Activated naive CD8-positive, alpha-beta T cell (primary cell): ENCODE measurements at regions not wholly inside any gene's neighbourhood (a gene's known extent, or its start where the extent isn't known, plus 50 kb on each side); places are given as distances from the start of the nearest gene placed in this dataset.

Experiments
- H3K27ac Mint-ChIP-seq: one replicate; pipeline ENCODE4 v1.8.0; 2021; ENCODE audit warnings: mixed read lengths
- H3K27me3 Mint-ChIP-seq: one replicate; pipeline ENCODE4 v1.8.0; 2021; ENCODE audit warnings: mixed read lengths
- H3K36me3 Mint-ChIP-seq: one replicate; pipeline ENCODE4 v1.8.0; 2021; ENCODE audit warnings: mixed read lengths
- H3K4me1 Mint-ChIP-seq: one replicate; pipeline ENCODE4 v1.8.0; 2021; ENCODE audit warnings: low read depth, mixed read lengths
- H3K4me3 Mint-ChIP-seq: one replicate; pipeline ENCODE4 v1.8.0; 2021; ENCODE audit warnings: mild to moderate bottlenecking, mixed read lengths
- H3K9me3 Mint-ChIP-seq: one replicate; pipeline ENCODE4 v1.8.0; 2021; ENCODE audit warnings: low read depth, mixed read lengths

DNA sequence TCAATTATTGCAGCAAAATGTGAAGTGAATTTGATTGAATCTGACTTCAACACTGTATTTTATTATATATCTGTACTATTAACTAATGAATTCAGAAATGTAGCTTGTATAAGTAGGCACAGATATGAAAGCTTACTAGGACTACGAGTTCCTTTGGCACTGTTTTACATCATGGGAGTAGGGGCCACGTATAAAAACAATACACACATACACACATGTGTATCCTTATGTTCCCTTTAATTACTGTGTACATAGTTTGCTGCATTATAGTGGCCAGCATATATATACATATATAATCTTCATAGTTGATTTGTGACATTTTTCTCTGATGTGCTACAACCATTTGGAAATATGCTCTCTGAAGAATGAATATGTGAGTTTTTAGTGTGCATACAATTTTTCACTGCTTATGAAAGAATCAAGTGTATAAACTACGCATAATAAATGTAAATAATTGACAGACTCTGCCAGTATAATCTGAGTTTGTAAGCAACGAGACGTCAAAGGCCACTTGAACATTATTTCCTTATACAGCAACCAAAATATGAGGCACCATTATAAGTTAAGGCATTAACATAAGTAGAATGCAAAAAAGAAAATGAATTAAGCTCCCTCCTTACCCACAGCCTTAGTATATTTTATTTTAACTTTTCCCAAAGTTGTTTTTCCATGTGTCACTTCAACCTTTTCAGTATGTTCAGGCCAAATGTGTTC lies 98.1 kb upstream of the GALNT5 start:
- no peak overlapping the region for H3K4me3 Mint-ChIP-seq
- no peaks in the 10 kb centered on the region for H3K36me3 Mint-ChIP-seq
- H3K4me1 Mint-ChIP-seq = no peaks in the 10 kb centered on the region
- no peak overlapping the region for H3K27ac Mint-ChIP-seq
- no peaks in the 10 kb centered on the region for H3K9me3 Mint-ChIP-seq
- H3K27me3 Mint-ChIP-seq = peaks cover 6% of the 10 kb centered on the region

DNA sequence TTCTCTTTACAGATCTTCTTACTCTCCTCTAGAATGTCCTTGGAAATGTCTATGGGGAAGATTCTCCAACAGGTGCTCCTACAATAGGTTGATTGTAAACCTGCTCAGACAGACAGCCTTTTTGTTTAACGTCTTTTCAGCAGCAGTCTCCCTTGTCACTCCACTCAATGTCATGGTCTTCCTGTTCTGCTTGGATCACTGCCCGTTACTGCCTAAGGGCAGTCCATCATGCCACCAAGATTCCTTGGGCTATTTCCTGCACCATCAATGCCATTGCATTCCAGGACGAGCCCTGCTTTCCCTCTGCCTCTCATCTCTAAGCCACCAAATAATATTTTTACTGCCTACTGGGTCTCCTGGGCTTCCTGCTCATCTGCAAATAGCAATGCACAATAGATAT lies 97.4 kb upstream of the GALNT5 start:
- H3K27ac Mint-ChIP-seq = peak overlapping the region; percentile 29
- peaks cover 6% of the 10 kb centered on the region for H3K27me3 Mint-ChIP-seq
- no peaks in the 10 kb centered on the region for H3K9me3 Mint-ChIP-seq
- no peak overlapping the region for H3K4me3 Mint-ChIP-seq
- no peaks in the 10 kb centered on the region for H3K4me1 Mint-ChIP-seq
- H3K36me3 Mint-ChIP-seq = no peaks in the 10 kb centered on the region

DNA sequence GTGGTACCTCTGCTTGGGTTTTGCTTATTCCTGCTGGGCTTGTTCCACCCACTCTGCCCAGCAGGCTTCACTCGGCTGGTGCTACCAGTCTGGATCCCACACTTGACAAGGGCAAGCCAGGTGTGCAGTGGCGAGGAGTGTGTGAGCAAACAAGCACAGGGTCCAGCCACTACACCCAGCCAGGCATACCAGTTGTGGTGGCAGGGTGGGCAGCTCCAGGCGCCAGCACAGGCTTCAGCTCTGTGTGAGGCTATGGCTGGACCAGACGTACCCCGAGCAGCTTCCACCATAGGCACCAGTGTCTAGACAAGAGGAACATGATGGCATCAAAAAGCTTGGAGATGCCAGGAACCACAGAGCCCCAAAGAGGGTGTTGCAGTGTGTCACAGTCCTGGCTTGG lies 93.1 kb upstream of the GALNT5 start:
- no peaks in the 10 kb centered on the region for H3K36me3 Mint-ChIP-seq
- no peaks in the 10 kb centered on the region for H3K4me1 Mint-ChIP-seq
- H3K27ac Mint-ChIP-seq = no peak overlapping the region
- H3K27me3 Mint-ChIP-seq = peaks cover 12% of the 10 kb centered on the region
- H3K4me3 Mint-ChIP-seq = no peak overlapping the region
- H3K9me3 Mint-ChIP-seq = no peaks in the 10 kb centered on the region

DNA sequence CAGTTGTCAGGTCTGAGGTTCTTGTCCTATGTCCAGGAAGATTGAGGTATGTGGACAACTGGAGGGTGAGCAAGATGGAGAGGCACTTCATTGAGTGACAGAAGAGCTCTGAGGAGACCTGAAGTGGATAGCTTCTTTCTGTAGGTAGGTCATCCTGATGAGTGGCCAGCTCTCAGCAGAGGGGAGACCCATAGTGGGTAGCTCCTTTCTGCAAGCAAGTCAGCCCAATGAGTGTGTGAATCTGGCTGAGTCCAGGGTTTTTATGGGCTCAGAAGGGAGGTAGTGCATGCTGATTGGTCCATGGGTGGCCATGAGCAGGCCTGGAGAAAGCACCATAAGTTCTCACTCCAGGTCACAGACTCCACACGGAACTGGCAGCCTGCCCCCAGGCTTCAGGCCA lies 92.6 kb upstream of the GALNT5 start:
- H3K27me3 Mint-ChIP-seq = peaks cover 12% of the 10 kb centered on the region
- no peak overlapping the region for H3K27ac Mint-ChIP-seq
- H3K9me3 Mint-ChIP-seq = no peaks in the 10 kb centered on the region
- H3K4me3 Mint-ChIP-seq = no peak overlapping the region
- H3K36me3 Mint-ChIP-seq = no peaks in the 10 kb centered on the region
- no peaks in the 10 kb centered on the region for H3K4me1 Mint-ChIP-seq

DNA sequence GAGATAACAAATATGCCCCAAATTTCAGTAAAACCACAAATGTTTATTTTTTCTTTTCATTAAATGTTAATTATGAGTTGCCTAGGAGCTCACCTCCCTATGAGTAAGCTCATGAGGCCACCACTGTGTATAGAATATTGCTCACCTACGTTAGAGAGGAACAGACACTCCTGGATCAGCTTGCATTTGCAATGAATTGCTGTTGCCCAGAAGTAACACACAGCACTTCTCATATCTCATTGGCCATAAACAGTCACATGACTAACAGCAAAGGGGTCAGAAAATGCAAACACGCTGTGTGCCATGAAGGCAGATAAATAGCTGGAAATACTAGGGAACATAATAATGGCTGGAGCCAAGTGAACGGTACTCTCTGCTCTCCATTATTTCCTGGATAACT lies 89.0 kb upstream of the GALNT5 start:
- Mint-ChIP-seq H3K27me3 (peaks cover 12% of the 10 kb centered on the region), H3K4me1 (no peaks in the 10 kb centered on the region), H3K27ac (no peak overlapping the region), H3K36me3 (no peaks in the 10 kb centered on the region), H3K4me3 (no peak overlapping the region), H3K9me3 (no peaks in the 10 kb centered on the region)

- H3K4me3 Mint-ChIP-seq = no peak overlapping the region
Measured at GRCh38 chr2:157169889-157170288, 87.6 kb upstream of the GALNT5 start.

GRCh38 chr2:157170299-157170698 lies 87.2 kb upstream of the GALNT5 start:
- H3K9me3 Mint-ChIP-seq = no peaks in the 10 kb centered on the region
- no peak overlapping the region for H3K27ac Mint-ChIP-seq
- peaks cover 14% of the 10 kb centered on the region for H3K27me3 Mint-ChIP-seq
- H3K4me1 Mint-ChIP-seq = no peaks in the 10 kb centered on the region
- no peaks in the 10 kb centered on the region for H3K36me3 Mint-ChIP-seq
- H3K4me3 Mint-ChIP-seq = no peak overlapping the region

More at GRCh38 chr2:157169889-157170288, 87.6 kb upstream of the GALNT5 start:
- Mint-ChIP-seq H3K36me3 (no peaks in the 10 kb centered on the region), H3K27ac (no peak overlapping the region), H3K9me3 (no peaks in the 10 kb centered on the region), H3K4me1 (no peaks in the 10 kb centered on the region), H3K27me3 (peaks cover 14% of the 10 kb centered on the region)

- Mint-ChIP-seq H3K36me3 (no peaks in the 10 kb centered on the region), H3K27ac (no peak overlapping the region), H3K4me1 (no peaks in the 10 kb centered on the region), H3K27me3 (peaks cover 15% of the 10 kb centered on the region), H3K4me3 (no peak overlapping the region), H3K9me3 (no peaks in the 10 kb centered on the region)
Measured at GRCh38 chr2:157172239-157172638, 85.3 kb upstream of the GALNT5 start.

DNA sequence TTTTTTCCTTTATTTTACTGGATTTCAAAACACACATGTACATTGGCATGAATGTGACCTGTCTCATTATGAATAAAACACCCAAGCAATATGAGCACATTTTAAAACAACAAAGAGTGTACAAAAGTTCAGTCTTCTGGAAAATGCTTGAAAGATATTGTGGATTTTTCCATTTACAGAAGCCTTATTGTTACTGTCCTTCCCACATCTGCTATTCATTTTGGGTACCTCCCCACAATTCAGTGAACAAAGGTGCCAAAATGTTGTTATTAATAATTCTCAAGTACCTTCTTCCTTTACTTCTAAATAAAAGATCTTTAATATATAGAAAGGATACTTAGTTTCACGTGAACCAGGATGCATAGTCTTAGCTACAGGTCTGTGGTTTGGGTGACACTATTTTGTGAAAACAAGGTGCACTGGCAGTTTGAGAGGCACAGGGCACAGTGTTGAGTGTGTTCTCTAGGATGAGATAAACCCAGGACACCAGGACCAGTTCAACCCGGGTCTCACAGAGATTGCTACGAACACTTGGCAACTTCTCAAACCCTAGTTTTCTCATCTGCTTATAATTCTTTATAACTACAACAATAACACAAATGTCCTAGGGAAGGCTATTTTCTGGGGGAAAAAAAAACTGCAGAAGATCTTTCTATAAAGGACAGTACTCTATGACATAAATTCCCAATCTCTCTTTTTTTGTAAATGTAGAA lies 84.5 kb upstream of the GALNT5 start:
- no peaks in the 10 kb centered on the region for H3K36me3 Mint-ChIP-seq
- no peak overlapping the region for H3K4me3 Mint-ChIP-seq
- no peaks in the 10 kb centered on the region for H3K9me3 Mint-ChIP-seq
- no peaks in the 10 kb centered on the region for H3K4me1 Mint-ChIP-seq
- peaks cover 11% of the 10 kb centered on the region for H3K27me3 Mint-ChIP-seq
- H3K27ac Mint-ChIP-seq = no peak overlapping the region

GRCh38 chr2:157173740-157174184 lies 83.7 kb upstream of the GALNT5 start:
- Mint-ChIP-seq H3K27ac (no peak overlapping the region), H3K4me1 (no peaks in the 10 kb centered on the region), H3K27me3 (peaks cover 9% of the 10 kb centered on the region), H3K4me3 (no peak overlapping the region), H3K9me3 (no peaks in the 10 kb centered on the region), H3K36me3 (no peaks in the 10 kb centered on the region)

GRCh38 chr2:157174321-157174720 lies 83.2 kb upstream of the GALNT5 start:
- Mint-ChIP-seq H3K4me3 (no peak overlapping the region), H3K27ac (no peak overlapping the region), H3K36me3 (no peaks in the 10 kb centered on the region), H3K9me3 (no peaks in the 10 kb centered on the region), H3K4me1 (no peaks in the 10 kb centered on the region), H3K27me3 (peaks cover 9% of the 10 kb centered on the region)

DNA sequence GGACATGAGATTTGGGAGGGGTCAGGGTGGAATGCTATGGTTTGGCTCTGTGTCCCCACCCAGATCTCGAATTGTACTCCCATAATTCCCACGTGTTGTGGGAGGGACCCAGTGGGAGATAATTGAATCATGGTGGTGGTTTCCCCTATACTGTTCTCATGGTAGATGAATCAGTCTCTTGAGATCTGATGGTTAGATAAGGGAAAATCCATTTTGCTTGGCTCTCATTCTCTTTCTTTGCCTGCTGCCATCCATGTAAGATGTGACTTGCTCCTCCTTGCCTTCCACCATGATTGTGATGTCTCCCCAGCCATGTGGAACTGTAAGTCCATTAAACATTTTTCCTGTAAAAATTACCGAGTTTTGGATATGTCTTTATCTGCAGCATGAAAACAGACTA lies 80.9 kb upstream of the GALNT5 start:
- no peaks in the 10 kb centered on the region for H3K4me1 Mint-ChIP-seq
- peaks cover 4% of the 10 kb centered on the region for H3K27me3 Mint-ChIP-seq
- H3K36me3 Mint-ChIP-seq = no peaks in the 10 kb centered on the region
- no peaks in the 10 kb centered on the region for H3K9me3 Mint-ChIP-seq
- no peak overlapping the region for H3K4me3 Mint-ChIP-seq
- no peak overlapping the region for H3K27ac Mint-ChIP-seq

DNA sequence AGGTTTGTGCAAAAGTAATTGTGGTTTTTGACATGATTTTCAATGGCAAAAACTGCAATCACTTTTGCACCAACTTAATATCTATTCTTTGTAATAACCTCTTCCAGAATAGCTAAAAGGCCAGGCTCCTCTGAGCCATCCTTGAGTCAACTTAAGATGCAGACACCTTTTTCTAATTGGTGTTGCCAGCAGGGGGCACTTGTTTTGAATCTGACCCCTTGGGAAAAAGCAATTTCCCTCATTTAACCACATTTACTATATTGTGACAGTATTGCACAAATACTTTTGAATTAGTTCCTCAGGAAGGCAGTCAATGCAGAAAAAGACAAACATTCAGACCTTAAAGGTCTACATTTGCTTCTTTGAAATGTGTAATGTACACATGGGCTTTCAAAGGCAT lies 78.6 kb upstream of the GALNT5 start:
- peaks cover 1% of the 10 kb centered on the region for H3K27me3 Mint-ChIP-seq
- H3K4me3 Mint-ChIP-seq = no peak overlapping the region
- peaks cover 4% of the 10 kb centered on the region for H3K4me1 Mint-ChIP-seq
- H3K36me3 Mint-ChIP-seq = no peaks in the 10 kb centered on the region
- H3K9me3 Mint-ChIP-seq = no peaks in the 10 kb centered on the region
- no peak overlapping the region for H3K27ac Mint-ChIP-seq

DNA sequence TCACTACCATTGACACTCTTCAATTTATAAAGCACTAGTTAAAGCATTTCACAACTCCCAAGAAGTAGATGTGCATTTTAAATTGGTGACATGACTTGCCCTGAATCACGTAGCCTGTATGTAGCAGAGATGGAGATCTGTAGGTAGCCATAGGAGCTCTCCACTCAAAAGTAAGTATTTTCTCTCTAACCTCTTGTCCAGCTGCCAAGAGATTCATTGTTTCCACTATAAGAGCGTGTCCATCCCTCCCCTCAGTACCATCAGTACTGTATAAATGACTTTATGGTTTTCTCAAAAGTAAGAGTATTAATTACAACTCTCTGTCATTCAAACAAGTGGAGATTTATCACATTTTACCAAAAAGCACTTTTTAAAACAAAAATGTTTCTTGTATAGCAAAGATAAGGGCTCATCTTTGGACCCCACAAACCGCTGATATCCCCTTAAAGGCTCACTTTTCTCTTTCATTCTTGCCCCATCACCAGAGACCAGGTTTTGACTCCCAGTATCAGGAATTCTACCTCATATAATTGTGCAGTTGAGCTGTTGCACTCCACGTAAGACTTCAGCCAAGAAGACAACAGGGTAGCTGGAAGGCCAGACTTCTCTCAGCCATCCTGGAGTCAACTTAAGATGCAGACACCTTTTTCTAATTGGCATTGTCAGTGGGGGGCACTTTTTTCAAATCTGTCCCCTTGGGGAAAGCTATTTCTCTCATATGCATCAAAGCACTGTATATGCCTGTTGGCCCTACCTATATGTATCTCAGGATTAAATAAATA lies 78.0 kb upstream of the GALNT5 start:
- peaks cover 6% of the 10 kb centered on the region for H3K27me3 Mint-ChIP-seq
- no peaks in the 10 kb centered on the region for H3K9me3 Mint-ChIP-seq
- H3K27ac Mint-ChIP-seq = no peak overlapping the region
- H3K4me3 Mint-ChIP-seq = no peak overlapping the region
- H3K4me1 Mint-ChIP-seq = peaks cover 4% of the 10 kb centered on the region
- H3K36me3 Mint-ChIP-seq = no peaks in the 10 kb centered on the region

GRCh38 chr2:157180359-157180758 lies 77.1 kb upstream of the GALNT5 start:
- Mint-ChIP-seq H3K27me3 (peaks cover 7% of the 10 kb centered on the region), H3K4me3 (no peak overlapping the region), H3K4me1 (peaks cover 4% of the 10 kb centered on the region), H3K9me3 (no peaks in the 10 kb centered on the region), H3K27ac (no peak overlapping the region), H3K36me3 (no peaks in the 10 kb centered on the region)
